ENCODE measurements at regions not wholly inside any gene's neighbourhood (a gene's known extent, or its start where the extent isn't known, plus 50 kb on each side); places are given as distances from the start of the nearest gene placed in this dataset.

GRCh38 chr3:98962951-98963350, 61.5 kb upstream of the DCBLD2 start:
- H3K4me3 ChIP-seq = no peak overlapping the region
- DNase-seq = no peak
- no peaks in the 10 kb centered on the region for H3K27me3 ChIP-seq (ENCODE audit: low read depth)
- intact Hi-C loops (cut with micrococcal nuclease) = no loop called here
- H3K4me1 ChIP-seq = no peaks in the 10 kb centered on the region
- H3K27ac ChIP-seq (replicated peaks) = no peak overlapping the region
- TF ChIP-seq CTCF (IDR thresholded peaks at IDR 0.05; ENCODE audit: borderline replicate concordance) = no peak
- H3K9me3 ChIP-seq (replicated peaks) = no peaks in the 10 kb centered on the region
- no peaks in the 10 kb centered on the region for H3K36me3 ChIP-seq

- Histone ChIP-seq H3K4me3 (no peak overlapping the region), H3K9me3 (replicated peaks) (no peaks in the 10 kb centered on the region), H3K27ac (replicated peaks) (no peak overlapping the region), H3K27me3 (ENCODE audit: low read depth) (no peaks in the 10 kb centered on the region), H3K4me1 (no peaks in the 10 kb centered on the region), H3K36me3 (no peaks in the 10 kb centered on the region)
- TF ChIP-seq CTCF (IDR thresholded peaks at IDR 0.05; ENCODE audit: borderline replicate concordance) = no peak
- intact Hi-C loops (cut with micrococcal nuclease) = no loop called here
- DNase-seq = no peak
Observed at GRCh38 chr3:98962189-98962930, 60.9 kb upstream of the DCBLD2 start.

GRCh38 chr3:98961161-98962155, 60.0 kb upstream of the DCBLD2 start:
- Histone ChIP-seq H3K36me3 (no peaks in the 10 kb centered on the region), H3K27me3 (ENCODE audit: low read depth) (no peaks in the 10 kb centered on the region), H3K4me3 (no peak overlapping the region), H3K9me3 (replicated peaks) (no peaks in the 10 kb centered on the region), H3K4me1 (no peaks in the 10 kb centered on the region), H3K27ac (replicated peaks) (no peak overlapping the region)
- intact Hi-C loops (cut with micrococcal nuclease) = no loop called here
- no peak for DNase-seq
- TF ChIP-seq CTCF (IDR thresholded peaks at IDR 0.05; ENCODE audit: borderline replicate concordance) = no peak

- DNase-seq = no peak
- no peaks in the 10 kb centered on the region for H3K9me3 ChIP-seq (replicated peaks)
- H3K4me1 ChIP-seq = no peaks in the 10 kb centered on the region
- H3K4me3 ChIP-seq = no peak overlapping the region
- no peak for TF ChIP-seq CTCF (IDR thresholded peaks at IDR 0.05; ENCODE audit: borderline replicate concordance)
- H3K36me3 ChIP-seq = no peaks in the 10 kb centered on the region
- H3K27ac ChIP-seq (replicated peaks) = no peak overlapping the region
- no peaks in the 10 kb centered on the region for H3K27me3 ChIP-seq (ENCODE audit: low read depth)
- intact Hi-C loops (cut with micrococcal nuclease) = no loop called here
Observed at GRCh38 chr3:98957681-98958080, 56.2 kb upstream of the DCBLD2 start.

GRCh38 chr3:98956008-98956407, 54.5 kb upstream of the DCBLD2 start:
- no peak for DNase-seq
- intact Hi-C loops (cut with micrococcal nuclease) = no loop called here
- no peak overlapping the region for H3K27ac ChIP-seq (replicated peaks)
- no peak for TF ChIP-seq CTCF (IDR thresholded peaks at IDR 0.05; ENCODE audit: borderline replicate concordance)
- H3K4me1 ChIP-seq = no peaks in the 10 kb centered on the region
- no peaks in the 10 kb centered on the region for H3K9me3 ChIP-seq (replicated peaks)
- H3K27me3 ChIP-seq (ENCODE audit: low read depth) = no peaks in the 10 kb centered on the region
- no peaks in the 10 kb centered on the region for H3K36me3 ChIP-seq
- H3K4me3 ChIP-seq = no peak overlapping the region

Data from left ventricle myocardium inferior (tissue), 1 donor.